Right lobe of liver (tissue), 4 donors: ENCODE measurements at regions not wholly inside any gene's neighbourhood (a gene's known extent, or its start where the extent isn't known, plus 50 kb on each side); places are given as distances from the start of the nearest gene placed in this dataset.

Experiments used
- POLR2A ChIP-seq: fragments of 450-650 bp; IDR thresholded peaks from one replicate; pipeline ENCODE4 v1.6.1; 2017; ENCODE audit warnings: antibody characterized with exemption, mild to moderate bottlenecking
- TF ChIP-seq, protein P1 (sequence below), 4 donors: fragments of 200-600 bp in 3 of 4; fragments of 450-650 bp in 1 of 4; IDR thresholded peaks; one replicate each; pipeline versions ENCODE4 v1.5.1 to v1.8.0; 2016 to 2022; ENCODE audit warnings: antibody characterized with exemption in 4 of 4, mild to moderate bottlenecking in 2 of 4
- donor health status: DM: no; HTN: no; CAD: no.
- donor health status: DM: no; HTN: no; CAD: no.
- donor health status: DM: no; HTN: yes; CAD: no.

DNA sequence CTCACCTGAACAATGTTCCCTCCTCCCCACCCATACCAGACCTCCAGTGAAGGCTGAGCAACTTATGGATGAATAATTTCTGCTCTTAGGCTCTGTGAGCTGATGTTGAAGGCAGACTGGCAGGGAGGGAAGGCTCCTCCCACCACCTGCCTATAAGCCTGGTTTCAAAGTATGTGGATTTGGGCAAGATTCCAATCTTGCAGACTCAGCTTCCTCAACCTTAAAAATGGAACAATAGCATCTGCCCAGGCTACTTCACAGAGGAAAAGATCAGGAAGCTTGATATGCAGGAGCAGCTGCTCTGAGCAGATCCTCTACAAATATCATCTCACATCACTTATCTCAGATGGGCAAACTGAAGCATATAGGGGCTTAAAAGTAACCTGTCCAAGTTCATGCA lies 112.2 kb downstream of the ZFP36L2 start:
- TF ChIP-seq, protein P1, sequence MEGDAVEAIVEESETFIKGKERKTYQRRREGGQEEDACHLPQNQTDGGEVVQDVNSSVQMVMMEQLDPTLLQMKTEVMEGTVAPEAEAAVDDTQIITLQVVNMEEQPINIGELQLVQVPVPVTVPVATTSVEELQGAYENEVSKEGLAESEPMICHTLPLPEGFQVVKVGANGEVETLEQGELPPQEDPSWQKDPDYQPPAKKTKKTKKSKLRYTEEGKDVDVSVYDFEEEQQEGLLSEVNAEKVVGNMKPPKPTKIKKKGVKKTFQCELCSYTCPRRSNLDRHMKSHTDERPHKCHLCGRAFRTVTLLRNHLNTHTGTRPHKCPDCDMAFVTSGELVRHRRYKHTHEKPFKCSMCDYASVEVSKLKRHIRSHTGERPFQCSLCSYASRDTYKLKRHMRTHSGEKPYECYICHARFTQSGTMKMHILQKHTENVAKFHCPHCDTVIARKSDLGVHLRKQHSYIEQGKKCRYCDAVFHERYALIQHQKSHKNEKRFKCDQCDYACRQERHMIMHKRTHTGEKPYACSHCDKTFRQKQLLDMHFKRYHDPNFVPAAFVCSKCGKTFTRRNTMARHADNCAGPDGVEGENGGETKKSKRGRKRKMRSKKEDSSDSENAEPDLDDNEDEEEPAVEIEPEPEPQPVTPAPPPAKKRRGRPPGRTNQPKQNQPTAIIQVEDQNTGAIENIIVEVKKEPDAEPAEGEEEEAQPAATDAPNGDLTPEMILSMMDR (IDR thresholded peaks at IDR 0.05) = no peak
- TF ChIP-seq POLR2A = no peak
